ENCODE measurements at regions not wholly inside any gene's neighbourhood (a gene's known extent, or its start where the extent isn't known, plus 50 kb on each side); places are given as distances from the start of the nearest gene placed in this dataset.
"Not testable (repeated sequence)": the region's sequence is repeated elsewhere in the genome, so short reads cannot be mapped to it uniquely, and the experiment has no call there.

DNA sequence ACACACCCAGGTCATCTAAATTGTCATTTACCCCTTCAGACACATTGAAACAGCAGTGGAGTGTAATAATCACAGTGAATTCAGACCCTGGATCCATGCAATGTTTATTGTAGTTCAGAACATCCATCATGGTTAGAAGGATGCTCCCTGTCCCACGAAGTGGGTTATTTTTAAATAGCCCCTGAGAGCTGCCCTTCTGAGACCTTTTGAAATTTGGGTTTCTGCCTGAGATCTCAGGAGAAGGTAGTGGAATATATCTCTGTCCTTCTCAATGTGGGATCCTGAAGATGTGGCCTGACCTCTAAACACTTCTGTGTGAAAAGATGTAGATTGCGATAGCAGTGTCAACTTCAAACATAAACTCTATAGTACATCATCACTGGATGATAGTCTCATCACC is 1080.6 kb downstream of the TMEM121 start:
- 54 to 55% methylated on average over 2 of the region's 2 CpGs for WGBS, 2 donors
- intact Hi-C loops (cut with DNase I): no loop called here
- FAIRE-seq (no peak), ATAC-seq (no peak), DNase-seq (no peak)
- Histone ChIP-seq H3K4me3 (no peak overlapping the region), H3K27ac (no peak overlapping the region), H3K9me3 (no peaks in the 10 kb centered on the region), H3K4me1 (no peaks in the 10 kb centered on the region), H3K36me3 (no peaks in the 10 kb centered on the region), H3K27me3 (no peaks in the 10 kb centered on the region)
- TF ChIP-seq CTCF (IDR thresholded peaks at IDR 0.05): no peak

- no peaks in the 10 kb centered on the region for H3K36me3 ChIP-seq
- no peak for ATAC-seq
- TF ChIP-seq CTCF (IDR thresholded peaks at IDR 0.05): no peak
- H3K4me3 ChIP-seq: no peak overlapping the region
- intact Hi-C loops (cut with DNase I): no loop called here
- no peak overlapping the region for H3K27ac ChIP-seq
- H3K9me3 ChIP-seq: no peaks in the 10 kb centered on the region
- no peaks in the 10 kb centered on the region for H3K4me1 ChIP-seq
- WGBS, 2 donors: 31 to 38% methylated on average over 4 of the region's 4 CpGs
- peaks cover 0 to under 1% (median 0%) of the 10 kb centered on the region in 4 donors for H3K27me3 ChIP-seq
- no peak for FAIRE-seq
- no peak for DNase-seq
Measured at GRCh38 chr14:106610691-106611090, 1084.3 kb downstream of the TMEM121 start.

DNA sequence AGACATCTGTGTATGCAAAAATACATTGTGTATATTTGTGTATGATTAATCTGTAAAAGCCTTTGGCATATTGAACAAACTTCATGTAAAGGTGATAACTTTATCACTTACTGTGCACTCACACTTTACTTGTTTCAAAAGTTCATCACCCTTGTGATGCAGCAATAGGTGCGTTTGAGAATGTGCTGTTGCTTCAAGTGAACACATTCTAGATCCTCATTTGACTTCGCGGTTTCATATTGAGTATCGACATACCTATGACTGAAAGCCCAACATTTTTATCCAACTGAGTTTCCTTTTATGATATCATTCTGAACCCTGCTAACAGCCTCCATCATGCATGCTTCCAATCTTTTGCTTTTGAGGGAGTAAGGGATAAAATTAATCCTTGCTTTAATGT is 1086.9 kb downstream of the TMEM121 start:
- no peak for TF ChIP-seq CTCF (IDR thresholded peaks at IDR 0.05)
- no peak for FAIRE-seq
- no peak overlapping the region for H3K4me3 ChIP-seq
- H3K27me3 ChIP-seq: peaks cover 0 to 11% (median 4%) of the 10 kb centered on the region in 4 donors
- intact Hi-C loops (cut with DNase I): no loop called here
- DNase-seq: no peak
- H3K27ac ChIP-seq: no peak overlapping the region
- no peaks in the 10 kb centered on the region for H3K36me3 ChIP-seq
- WGBS, 2 donors: 53 to 55% methylated on average over 4 of the region's 4 CpGs
- H3K9me3 ChIP-seq: no peaks in the 10 kb centered on the region
- no peaks in the 10 kb centered on the region for H3K4me1 ChIP-seq
- no peak for ATAC-seq

DNA sequence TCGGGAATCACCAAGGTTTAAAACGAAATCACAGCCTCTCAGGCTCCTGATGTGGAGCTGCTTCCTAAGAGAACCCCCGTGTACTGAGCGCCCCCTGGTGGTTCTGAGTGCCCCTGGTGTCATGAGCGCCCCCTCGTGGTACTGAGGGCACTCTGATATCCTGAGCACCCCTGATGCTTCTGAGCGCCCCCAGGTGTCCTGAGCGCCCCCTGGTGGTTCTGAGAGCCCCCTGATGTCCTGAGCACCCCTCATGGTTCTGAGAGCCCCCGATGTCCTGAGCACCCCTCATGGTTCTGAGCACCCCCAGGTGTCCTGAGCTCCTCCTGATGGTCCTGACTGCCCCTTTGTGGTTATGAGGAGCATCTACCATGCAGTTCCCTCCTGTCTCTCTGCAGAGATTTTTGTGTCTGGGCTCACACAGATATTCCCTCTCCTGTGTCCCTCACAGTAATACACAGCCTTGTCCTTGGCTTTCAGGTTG is 1092.1 kb downstream of the TMEM121 start:
- WGBS, 2 donors: 42 to 46% methylated on average over 9 of the region's 9 CpGs
- H3K4me3 ChIP-seq; H3K9me3 ChIP-seq; intact Hi-C loops (cut with DNase I); H3K36me3 ChIP-seq; H3K27ac ChIP-seq; FAIRE-seq; H3K4me1 ChIP-seq: not testable (repeated sequence)
- ATAC-seq: peak in 2 of 4 donors; percentile 23 to 24
- peak in 5 of 6 donors; percentile 23 to 71 (median 60) for DNase-seq
- peak in 3 of 4 donors; percentile 26 to 42 (median 28) for TF ChIP-seq CTCF (IDR thresholded peaks at IDR 0.05)
- peaks cover 0 to 11% (median 4%) of the 10 kb centered on the region in 4 donors for H3K27me3 ChIP-seq

DNA sequence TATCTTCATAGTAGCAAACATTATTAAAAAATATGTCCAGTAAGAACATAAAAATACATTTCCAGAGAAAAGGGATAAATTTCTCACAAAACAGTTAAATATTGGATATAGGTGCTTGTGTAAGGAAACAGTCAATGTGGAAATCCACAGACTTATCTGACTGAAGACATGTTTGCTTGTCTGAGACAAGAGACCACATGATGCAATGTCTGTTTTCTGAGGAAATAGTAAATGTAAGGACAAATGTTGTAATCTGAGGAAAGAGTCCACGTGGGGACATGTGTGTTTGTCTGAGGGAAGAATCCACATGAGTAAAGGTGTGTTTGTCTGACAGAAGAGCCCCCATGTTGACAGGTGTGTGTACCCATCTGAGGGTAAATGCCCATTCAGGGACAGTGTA is 1093.2 kb downstream of the TMEM121 start:
- no peak overlapping the region for H3K4me3 ChIP-seq
- peaks cover 0 to 11% (median 4%) of the 10 kb centered on the region in 4 donors for H3K27me3 ChIP-seq
- WGBS, 2 donors: 0 to 3% methylated on average over 1 of the region's 1 CpG
- H3K27ac ChIP-seq: no peak overlapping the region
- H3K36me3 ChIP-seq: no peaks in the 10 kb centered on the region
- FAIRE-seq: no peak
- intact Hi-C loops (cut with DNase I): no loop called here
- H3K9me3 ChIP-seq: no peaks in the 10 kb centered on the region
- no peaks in the 10 kb centered on the region for H3K4me1 ChIP-seq
- no peak for ATAC-seq
- no peak for DNase-seq
- TF ChIP-seq CTCF (IDR thresholded peaks at IDR 0.05): no peak
